HCT116 (cell line): ENCODE measurements at regions not wholly inside any gene's neighbourhood (a gene's known extent, or its start where the extent isn't known, plus 50 kb on each side); places are given as distances from the start of the nearest gene placed in this dataset.

Source experiments
- ATAC-seq: fragments of 200-7000 bp; cut with Tn5 transposase; 2 replicates; pipeline ENCODE4 v1.9.1; 2020; ENCODE audit warnings: mild to moderate bottlenecking, moderate library complexity
- BruUV-seq: library from RNA; stranded (reverse); fragments of 400-500 nt; replicated peaks from 2 replicates; lab custom pipeline; 2021; lab: Mats Ljungman, UMichigan
- CTCF ChIA-PET: fragments of 300-600 bp; sonication (Branson Sonifier 250); formaldehyde crosslinking; loops from one replicate; lab custom pipeline; 2021; ENCODE audit warnings: antibody characterized with exemption; lab: Charles Lee
- POLR2A ChIA-PET: fragments of 300-600, 350-600 bp; sonication (Branson Sonifier 250); formaldehyde crosslinking; loops from one replicate; lab custom pipeline; 2021; ENCODE audit warnings: antibody characterized with exemption; lab: Charles Lee
- RAD21 ChIA-PET, 2 experiments: fragments of 300-600 bp; sonication (Branson Sonifier 250); formaldehyde crosslinking; loops; one replicate each; lab custom pipeline; 2023; ENCODE audit warnings: low total read pairs in 2 of 2; ENCODE audit not compliant: uncharacterized antibody in 2 of 2, unreplicated experiment in 2 of 2, low non-redundant PET in 1 of 2; lab: Charles Lee
- DNase-seq: peaks from one replicate; pipeline ENCODE4 v3.0.0-alpha.2; 2010; ENCODE audit warnings: low read depth, low spot score
- H2AFZ ChIP-seq: fragments of 200-600 bp; shearing (Covaris generic), sonication (generic); 2 replicates; pipeline ENCODE4 v1.6.1; 2017; ENCODE audit warnings: low read depth, mixed run types, mixed read lengths, antibody characterized with exemption, low read length; ENCODE audit not compliant: poor library complexity, severe bottlenecking
- H3K27ac ChIP-seq: 2 replicates; pipeline ENCODE4 v1.5.1; 2012; ENCODE audit warnings: low read depth, low read length
- H3K27me3 ChIP-seq: fragments of 200-600 bp; sonication (generic); 2 replicates; pipeline ENCODE4 v1.6.1; 2016; ENCODE audit warnings: mixed run types, low read length, mixed read lengths; ENCODE audit not compliant: insufficient read depth
- H3K36me3 ChIP-seq, 2 experiments: fragments of 200-500 bp in 1 of 2; fragments of 200-600 bp in 1 of 2; sonication (Bioruptor generic) in 1 of 2; sonication (generic) in 1 of 2; 2 replicates each; pipeline versions ENCODE4 v1.5.1 to v1.6.1; 2014 to 2016; ENCODE audit warnings: low read length in 2 of 2, inconsistent platforms in 1 of 2, mixed read lengths in 1 of 2, mixed run types in 1 of 2; ENCODE audit not compliant: insufficient read depth in 2 of 2, control insufficient read depth in 1 of 2
- H3K4me1 ChIP-seq, 2 experiments: fragments of 200-600 bp in 1 of 2; sonication (generic) in 1 of 2; 2 replicates each; pipeline versions ENCODE4 v1.5.1 to v1.6.1; 2012 to 2017; ENCODE audit warnings: low read length in 2 of 2, inconsistent platforms in 1 of 2, mild to moderate bottlenecking in 1 of 2, mixed read lengths in 1 of 2, mixed run types in 1 of 2, moderate library complexity in 1 of 2; ENCODE audit not compliant: insufficient read depth in 2 of 2, control insufficient read depth in 1 of 2
- H3K4me2 ChIP-seq: fragments of 200-600 bp; sonication (generic); 2 replicates; pipeline ENCODE4 v1.6.1; 2017; ENCODE audit warnings: mixed run types, low read length, mixed read lengths
- H3K4me3 ChIP-seq, 2 experiments: fragments of 200-600 bp in 1 of 2; sonication (generic) in 1 of 2; replicated peaks in 1 of 2; 2 replicates each; pipeline ENCODE4 v1.5.1; 2011 to 2016; ENCODE audit warnings: low read length in 2 of 2, control low read depth in 1 of 2, low read depth in 1 of 2, mild to moderate bottlenecking in 1 of 2, mixed read lengths in 1 of 2, mixed run types in 1 of 2
- H3K79me2 ChIP-seq: fragments of 200-600 bp; sonication (generic); 2 replicates; pipeline ENCODE4 v1.6.1; 2017; ENCODE audit warnings: mild to moderate bottlenecking, mixed run types, low read length, moderate library complexity, mixed read lengths; ENCODE audit not compliant: insufficient read depth
- H3K9ac ChIP-seq: fragments of 200-600 bp; sonication (generic); 2 replicates; pipeline ENCODE4 v1.6.1; 2016; ENCODE audit warnings: low read length, mixed read lengths
- H3K9me2 ChIP-seq: fragments of 200-600 bp; sonication (generic), shearing (Covaris generic); 2 replicates; pipeline ENCODE4 v1.6.1; 2017; ENCODE audit warnings: mixed run types, mild to moderate bottlenecking, moderate library complexity; ENCODE audit not compliant: insufficient read depth
- H3K9me3 ChIP-seq, 2 experiments: fragments of 200-500 bp in 1 of 2; fragments of 200-600 bp in 1 of 2; sonication (Bioruptor generic) in 1 of 2; sonication (generic) in 1 of 2; 2 replicates each; pipeline ENCODE4 v1.6.1; 2014 to 2017; ENCODE audit warnings: low read length in 2 of 2, mixed read lengths in 2 of 2, inconsistent platforms in 1 of 2, low read depth in 1 of 2, mild to moderate bottlenecking in 1 of 2, mixed run types in 1 of 2, moderate library complexity in 1 of 2; ENCODE audit not compliant: control insufficient read depth in 1 of 2, insufficient read depth in 1 of 2
- H4K20me1 ChIP-seq: fragments of 200-600 bp; sonication (generic), shearing (Covaris generic); 2 replicates; pipeline ENCODE4 v1.6.1; 2017; ENCODE audit warnings: mixed run types, mild to moderate bottlenecking, moderate library complexity; ENCODE audit not compliant: insufficient read depth
- CTCF ChIP-seq, 3 experiments: fragments of 200-600 bp in 1 of 3; sonication (generic) in 1 of 3; IDR thresholded peaks in 2 of 3; conservative IDR thresholded peaks in 1 of 3; 2 replicates each; pipeline ENCODE4 v1.5.1; 2012 to 2017; ENCODE audit warnings: low read depth in 2 of 3, low read length in 2 of 3, antibody characterized with exemption in 1 of 3, borderline replicate concordance in 1 of 3, control low read depth in 1 of 3, mild to moderate bottlenecking in 1 of 3, mixed read lengths in 1 of 3, mixed run types in 1 of 3, moderate library complexity in 1 of 3; ENCODE audit not compliant: insufficient read depth in 1 of 3
- EGR1 ChIP-seq: IDR thresholded peaks from 2 replicates; pipeline ENCODE4 v1.6.1; 2012; ENCODE audit warnings: low read depth
- ELF1 ChIP-seq: IDR thresholded peaks from 2 replicates; pipeline ENCODE4 v1.6.1; 2012; ENCODE audit warnings: low read depth, borderline replicate concordance
- MAX ChIP-seq: IDR thresholded peaks from 2 replicates; pipeline ENCODE4 v1.6.1; 2012
- RAD21 ChIP-seq: IDR thresholded peaks from 2 replicates; pipeline ENCODE4 v1.6.1; 2012; ENCODE audit warnings: low read depth, mild to moderate bottlenecking
- SIN3A ChIP-seq: IDR thresholded peaks from 2 replicates; pipeline ENCODE4 v1.6.1; 2012; ENCODE audit warnings: low read depth
- SP1 ChIP-seq: IDR thresholded peaks from 2 replicates; pipeline ENCODE4 v1.6.1; 2012; ENCODE audit warnings: low read depth
- SRF ChIP-seq: IDR thresholded peaks from 2 replicates; pipeline ENCODE4 v1.6.1; 2012; ENCODE audit warnings: low read depth
- TCF7L2 ChIP-seq: IDR thresholded peaks from 2 replicates; pipeline ENCODE4 v1.7.0; 2011; ENCODE audit warnings: borderline replicate concordance, inconsistent platforms; ENCODE audit not compliant: insufficient read depth, insufficient read length; ENCODE audit errors: extremely low read depth
- ZBTB33 ChIP-seq: IDR thresholded peaks from 2 replicates; pipeline ENCODE4 v1.6.1; 2011; ENCODE audit warnings: mild to moderate bottlenecking, low read length, moderate library complexity; ENCODE audit not compliant: insufficient replicate concordance; ENCODE audit errors: extremely low read depth
- ZNF274 ChIP-seq: fragments of 200-500 bp; sonication (Bioruptor generic); IDR thresholded peaks from 2 replicates; pipeline ENCODE4 v1.6.1; 2014; ENCODE audit warnings: mild to moderate bottlenecking, low read depth, low read length, inconsistent platforms
- intact Hi-C: fragments of 100-400 bp; cut with micrococcal nuclease; formaldehyde crosslinking; loops from 2 replicates; pipeline ENCODE4 v1.10.0; 2022

- ChIA-PET CTCF (no interaction called here), POLR2A (no interaction called here), RAD21 (no interaction called here)
- TF ChIP-seq MAX = no peak
- TF ChIP-seq ELF1 = no peak
- no peak for TF ChIP-seq EGR1
- no peak for TF ChIP-seq RAD21
- TF ChIP-seq ZBTB33 = no peak
- TF ChIP-seq TCF7L2 = no peak
- no peak for TF ChIP-seq CTCF (IDR thresholded peaks at IDR 0.05 in 2 of 3, conservative IDR thresholded peaks at IDR 0.05 in 1 of 3; ENCODE audit: borderline replicate concordance in 1 of 3, insufficient read depth in 1 of 3, low read depth in 2 of 3, low read length in 2 of 3)
- no peak for TF ChIP-seq SP1
- TF ChIP-seq SIN3A = no peak
- TF ChIP-seq ZNF274 = no peak
- no peak for TF ChIP-seq SRF
- DNase-seq (no peak), ATAC-seq (no peak)
- Histone ChIP-seq H4K20me1 (no peaks in the 10 kb centered on the region), H3K79me2 (no peaks in the 10 kb centered on the region), H3K4me2 (no peak overlapping the region), H3K9ac (no peak overlapping the region), H3K4me1 (no peaks in the 10 kb centered on the region), H2AFZ (no peak overlapping the region), H3K9me3 (peaks cover 3 to 11% of the 10 kb centered on the region in 2 experiments; a peak in 2 of 4 replicates), H3K27me3 (no peaks in the 10 kb centered on the region), H3K36me3 (no peaks in the 10 kb centered on the region), H3K9me2 (no peaks in the 10 kb centered on the region), H3K4me3 (no peak overlapping the region), H3K27ac (no peak overlapping the region)
- intact Hi-C loops = no loop called here
- no TSS peak for BruUV-seq
These were observed 962.8 kb downstream of the CDH11 start for GRCh38 chr16:64158941-64159588.
